ENCODE measurements at regions not wholly inside any gene's neighbourhood (a gene's known extent, or its start where the extent isn't known, plus 50 kb on each side); places are given as distances from the start of the nearest gene placed in this dataset.
A peak's percentile ranks its signal among the peaks of the same experiment; 100 is the strongest.

DNA sequence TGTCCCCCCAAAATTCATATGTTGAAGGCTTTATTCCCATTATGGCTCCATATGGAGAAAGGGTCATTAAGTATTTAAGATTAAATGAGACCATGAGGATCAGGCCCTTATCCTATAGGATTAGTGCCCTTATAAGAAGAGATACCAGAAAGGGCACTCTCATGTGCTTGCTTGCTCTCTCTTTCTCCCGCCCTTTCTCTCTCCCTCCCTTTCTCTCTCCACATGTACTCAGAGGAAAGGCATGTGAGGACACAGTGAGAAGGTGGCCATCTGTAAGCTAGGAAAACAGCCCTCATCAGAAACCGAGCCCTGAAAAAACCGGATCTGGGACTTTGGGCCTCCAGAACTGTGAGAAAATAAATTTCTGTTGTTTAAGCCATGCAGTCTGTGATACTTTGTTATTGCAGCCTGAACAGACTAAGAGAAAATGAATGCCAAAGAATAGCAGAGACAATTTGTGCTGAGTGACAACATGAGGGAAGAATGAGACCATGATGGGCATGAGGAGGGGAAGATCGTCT is 300.0 kb upstream of the SLC39A10 start:
- Histone ChIP-seq H3K79me1 (ENCODE audit: low read length) (no peaks in the 10 kb centered on the region), H4K12ac (ENCODE audit: low read depth, low read length) (no peak overlapping the region), H3K14ac (ENCODE audit: low read length) (no peak overlapping the region), H3K27ac (ENCODE audit: low read depth, low read length) (no peak overlapping the region), H3K4me2 (ENCODE audit: low read length) (no peak overlapping the region), H3K9ac (ENCODE audit: low read length) (no peak overlapping the region), H2BK12ac (ENCODE audit: low read length) (no peak overlapping the region), H3K79me2 (ENCODE audit: control insufficient read depth, insufficient read depth, low read length, poor library complexity) (no peaks in the 10 kb centered on the region), H2BK120ac (ENCODE audit: insufficient read depth, low read length, poor library complexity) (no peak overlapping the region), H3K4me1 (ENCODE audit: control insufficient read depth in 1 of 2, insufficient read depth in 2 of 2, low read length in 2 of 2) (no peaks in the 10 kb centered on the region), H3K36me3 (ENCODE audit: control insufficient read depth in 1 of 2, insufficient read depth in 2 of 2, low read length in 2 of 2) (no peaks in the 10 kb centered on the region), H3K27me3 (ENCODE audit: insufficient read depth, low read length) (no peaks in the 10 kb centered on the region), H4K91ac (ENCODE audit: low read depth, low read length) (no peak overlapping the region), H4K8ac (ENCODE audit: low read depth, low read length) (no peak overlapping the region), H2AK5ac (ENCODE audit: low read length) (no peak overlapping the region), H3K23ac (ENCODE audit: low read length) (no peak overlapping the region), H3K4me3 (ENCODE audit: low read depth, low read length) (no peak overlapping the region), H3K18ac (ENCODE audit: low read length) (no peak overlapping the region), H2AFZ (ENCODE audit: insufficient read depth, low read length, poor library complexity) (no peak overlapping the region), H3K9me3 (ENCODE audit: insufficient read depth, low read depth, low read length) (no peaks in the 10 kb centered on the region), H3K4ac (ENCODE audit: low read depth, low read length) (no peak overlapping the region), H2BK5ac (ENCODE audit: low read depth, low read length, poor library complexity) (no peak overlapping the region)
- peak; percentile 58 to 78 for DNase-seq
- no CpG with 5 or more reads among the region's 4 CpGs for WGBS (ENCODE audit: extremely low coverage, insufficient coverage, insufficient read length)

GRCh38 chr2:195356026-195356425 is 301.0 kb upstream of the SLC39A10 start:
- H4K12ac ChIP-seq (ENCODE audit: low read depth, low read length) = no peak overlapping the region
- no peak overlapping the region for H3K14ac ChIP-seq (ENCODE audit: low read length)
- H3K23ac ChIP-seq (ENCODE audit: low read length) = no peak overlapping the region
- H2BK12ac ChIP-seq (ENCODE audit: low read length) = no peak overlapping the region
- peak in 1 of 2 donors; percentile 53 for DNase-seq
- no peaks in the 10 kb centered on the region for H3K79me1 ChIP-seq (ENCODE audit: low read length)
- no peak overlapping the region for H3K18ac ChIP-seq (ENCODE audit: low read length)
- H2BK5ac ChIP-seq (ENCODE audit: low read depth, low read length, poor library complexity) = no peak overlapping the region
- H3K4me2 ChIP-seq (ENCODE audit: low read length) = no peak overlapping the region
- no peak overlapping the region for H2BK120ac ChIP-seq (ENCODE audit: insufficient read depth, low read length, poor library complexity)
- no CpG with 5 or more reads among the region's 1 CpG for WGBS (ENCODE audit: extremely low coverage, insufficient coverage, insufficient read length)
- H3K4ac ChIP-seq (ENCODE audit: low read depth, low read length) = no peak overlapping the region
- no peaks in the 10 kb centered on the region for H3K79me2 ChIP-seq (ENCODE audit: control insufficient read depth, insufficient read depth, low read length, poor library complexity)
- H3K9ac ChIP-seq (ENCODE audit: low read length) = no peak overlapping the region
- H2AFZ ChIP-seq (ENCODE audit: insufficient read depth, low read length, poor library complexity) = no peak overlapping the region
- H3K9me3 ChIP-seq (ENCODE audit: insufficient read depth, low read depth, low read length) = no peaks in the 10 kb centered on the region
- H3K36me3 ChIP-seq (ENCODE audit: control insufficient read depth in 1 of 2, insufficient read depth in 2 of 2, low read length in 2 of 2) = no peaks in the 10 kb centered on the region
- H3K4me1 ChIP-seq (ENCODE audit: control insufficient read depth in 1 of 2, insufficient read depth in 2 of 2, low read length in 2 of 2) = no peaks in the 10 kb centered on the region
- H2AK5ac ChIP-seq (ENCODE audit: low read length) = no peak overlapping the region
- no peak overlapping the region for H4K91ac ChIP-seq (ENCODE audit: low read depth, low read length)
- no peaks in the 10 kb centered on the region for H3K27me3 ChIP-seq (ENCODE audit: insufficient read depth, low read length)
- H3K27ac ChIP-seq (ENCODE audit: low read depth, low read length) = no peak overlapping the region
- H4K8ac ChIP-seq (ENCODE audit: low read depth, low read length) = no peak overlapping the region
- no peak overlapping the region for H3K4me3 ChIP-seq (ENCODE audit: low read depth, low read length)

GRCh38 chr2:195352581-195352980 is 304.4 kb upstream of the SLC39A10 start:
- Histone ChIP-seq H3K36me3 (ENCODE audit: control insufficient read depth in 1 of 2, insufficient read depth in 2 of 2, low read length in 2 of 2) (no peaks in the 10 kb centered on the region), H2BK120ac (ENCODE audit: insufficient read depth, low read length, poor library complexity) (no peak overlapping the region), H3K27me3 (ENCODE audit: insufficient read depth, low read length) (no peaks in the 10 kb centered on the region), H2BK5ac (ENCODE audit: low read depth, low read length, poor library complexity) (no peak overlapping the region), H3K23ac (ENCODE audit: low read length) (no peak overlapping the region), H3K4me3 (ENCODE audit: low read depth, low read length) (no peak overlapping the region), H2AFZ (ENCODE audit: insufficient read depth, low read length, poor library complexity) (no peak overlapping the region), H2AK5ac (ENCODE audit: low read length) (no peak overlapping the region), H3K14ac (ENCODE audit: low read length) (no peak overlapping the region), H3K9ac (ENCODE audit: low read length) (no peak overlapping the region), H3K27ac (ENCODE audit: low read depth, low read length) (no peak overlapping the region), H3K79me1 (ENCODE audit: low read length) (no peaks in the 10 kb centered on the region), H2BK12ac (ENCODE audit: low read length) (no peak overlapping the region), H4K12ac (ENCODE audit: low read depth, low read length) (no peak overlapping the region), H3K4me1 (ENCODE audit: control insufficient read depth in 1 of 2, insufficient read depth in 2 of 2, low read length in 2 of 2) (no peaks in the 10 kb centered on the region), H4K91ac (ENCODE audit: low read depth, low read length) (no peak overlapping the region), H3K79me2 (ENCODE audit: control insufficient read depth, insufficient read depth, low read length, poor library complexity) (no peaks in the 10 kb centered on the region), H3K18ac (ENCODE audit: low read length) (no peak overlapping the region), H3K9me3 (ENCODE audit: insufficient read depth, low read depth, low read length) (no peaks in the 10 kb centered on the region), H3K4ac (ENCODE audit: low read depth, low read length) (no peak overlapping the region), H4K8ac (ENCODE audit: low read depth, low read length) (no peak overlapping the region), H3K4me2 (ENCODE audit: low read length) (no peak overlapping the region)
- no CpG with 5 or more reads among the region's 5 CpGs for WGBS (ENCODE audit: extremely low coverage, insufficient coverage, insufficient read length)
- DNase-seq = no peak

DNA sequence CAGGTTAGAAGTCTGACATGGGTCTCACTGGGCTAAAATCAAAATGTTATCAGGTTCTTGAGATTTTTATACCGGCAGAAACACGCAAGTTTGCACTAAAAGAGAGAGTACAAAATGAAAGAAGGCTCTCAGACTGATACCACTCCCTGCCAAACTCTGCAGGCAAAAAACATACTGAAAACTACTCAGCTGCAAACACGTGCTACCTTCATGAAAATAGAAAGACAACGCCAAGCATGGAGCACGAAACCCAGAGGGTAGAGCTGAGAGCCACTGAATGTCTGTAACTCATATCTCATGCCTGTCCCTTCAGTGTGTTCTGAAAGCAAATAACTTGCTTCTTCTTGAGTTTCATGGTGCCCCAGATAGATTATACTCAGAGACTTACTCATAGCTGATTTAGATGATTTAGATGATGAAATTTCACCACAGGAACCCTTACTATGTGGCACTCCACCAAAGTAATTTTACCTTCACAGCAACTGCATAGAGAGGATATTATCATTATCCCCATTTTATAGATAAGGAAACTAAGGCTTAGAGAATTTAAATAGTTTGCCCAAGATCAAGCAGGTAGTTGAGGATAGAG is 313.0 kb upstream of the SLC39A10 start:
- Histone ChIP-seq H3K4me2 (ENCODE audit: low read length) (no peak overlapping the region), H3K27ac (ENCODE audit: low read depth, low read length) (no peak overlapping the region), H3K36me3 (ENCODE audit: control insufficient read depth in 1 of 2, insufficient read depth in 2 of 2, low read length in 2 of 2) (no peaks in the 10 kb centered on the region), H3K9me3 (ENCODE audit: insufficient read depth, low read depth, low read length) (no peaks in the 10 kb centered on the region), H4K12ac (ENCODE audit: low read depth, low read length) (no peak overlapping the region), H3K79me1 (ENCODE audit: low read length) (no peaks in the 10 kb centered on the region), H2AFZ (ENCODE audit: insufficient read depth, low read length, poor library complexity) (no peak overlapping the region), H3K9ac (ENCODE audit: low read length) (no peak overlapping the region), H3K14ac (ENCODE audit: low read length) (no peak overlapping the region), H2AK5ac (ENCODE audit: low read length) (no peak overlapping the region), H3K79me2 (ENCODE audit: control insufficient read depth, insufficient read depth, low read length, poor library complexity) (no peaks in the 10 kb centered on the region), H3K4ac (ENCODE audit: low read depth, low read length) (no peak overlapping the region), H3K27me3 (ENCODE audit: insufficient read depth, low read length) (no peaks in the 10 kb centered on the region), H4K91ac (ENCODE audit: low read depth, low read length) (no peak overlapping the region), H3K23ac (ENCODE audit: low read length) (no peak overlapping the region), H2BK12ac (ENCODE audit: low read length) (no peak overlapping the region), H2BK5ac (ENCODE audit: low read depth, low read length, poor library complexity) (no peak overlapping the region), H4K8ac (ENCODE audit: low read depth, low read length) (no peak overlapping the region), H3K18ac (ENCODE audit: low read length) (no peak overlapping the region), H2BK120ac (ENCODE audit: insufficient read depth, low read length, poor library complexity) (no peak overlapping the region), H3K4me3 (ENCODE audit: low read depth, low read length) (no peak overlapping the region), H3K4me1 (ENCODE audit: control insufficient read depth in 1 of 2, insufficient read depth in 2 of 2, low read length in 2 of 2) (no peaks in the 10 kb centered on the region)
- DNase-seq = peak in 1 of 2 donors; percentile 49
- WGBS (ENCODE audit: extremely low coverage, insufficient coverage, insufficient read length) = no CpG with 5 or more reads among the region's 5 CpGs

All from trophoblast cell (in vitro differentiated cells and primary cell).